ENCODE measurements at regions not wholly inside any gene's neighbourhood (a gene's known extent, or its start where the extent isn't known, plus 50 kb on each side); places are given as distances from the start of the nearest gene placed in this dataset.

DNA sequence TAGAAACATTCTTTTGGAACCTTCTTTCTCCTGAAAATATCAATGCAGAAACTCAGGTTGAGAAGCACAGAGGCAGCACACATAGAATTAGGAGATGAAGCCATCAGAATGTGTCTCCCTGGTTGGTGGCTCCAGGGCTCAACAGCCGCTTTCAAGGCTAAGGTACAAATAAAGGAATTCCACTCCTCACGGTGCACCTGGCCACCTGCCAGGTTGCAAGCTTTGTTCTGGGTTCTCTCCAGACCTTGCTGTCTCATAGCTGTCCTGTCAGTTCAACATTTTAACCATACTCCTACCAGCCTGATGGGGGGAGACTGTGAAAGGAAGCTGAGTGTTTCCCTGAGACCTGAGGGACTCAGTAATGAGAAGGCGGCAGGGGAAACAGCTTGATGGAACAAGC is 96.3 kb upstream of the HPF1 start:
- TF ChIP-seq, protein P1, sequence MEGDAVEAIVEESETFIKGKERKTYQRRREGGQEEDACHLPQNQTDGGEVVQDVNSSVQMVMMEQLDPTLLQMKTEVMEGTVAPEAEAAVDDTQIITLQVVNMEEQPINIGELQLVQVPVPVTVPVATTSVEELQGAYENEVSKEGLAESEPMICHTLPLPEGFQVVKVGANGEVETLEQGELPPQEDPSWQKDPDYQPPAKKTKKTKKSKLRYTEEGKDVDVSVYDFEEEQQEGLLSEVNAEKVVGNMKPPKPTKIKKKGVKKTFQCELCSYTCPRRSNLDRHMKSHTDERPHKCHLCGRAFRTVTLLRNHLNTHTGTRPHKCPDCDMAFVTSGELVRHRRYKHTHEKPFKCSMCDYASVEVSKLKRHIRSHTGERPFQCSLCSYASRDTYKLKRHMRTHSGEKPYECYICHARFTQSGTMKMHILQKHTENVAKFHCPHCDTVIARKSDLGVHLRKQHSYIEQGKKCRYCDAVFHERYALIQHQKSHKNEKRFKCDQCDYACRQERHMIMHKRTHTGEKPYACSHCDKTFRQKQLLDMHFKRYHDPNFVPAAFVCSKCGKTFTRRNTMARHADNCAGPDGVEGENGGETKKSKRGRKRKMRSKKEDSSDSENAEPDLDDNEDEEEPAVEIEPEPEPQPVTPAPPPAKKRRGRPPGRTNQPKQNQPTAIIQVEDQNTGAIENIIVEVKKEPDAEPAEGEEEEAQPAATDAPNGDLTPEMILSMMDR (IDR thresholded peaks at IDR 0.05): no peak
- no peak for TF ChIP-seq POLR2A (IDR thresholded peaks at IDR 0.05)
